ENCODE measurements at regions not wholly inside any gene's neighbourhood (a gene's known extent, or its start where the extent isn't known, plus 50 kb on each side); places are given as distances from the start of the nearest gene placed in this dataset.

- Histone ChIP-seq H3K27me3 (ENCODE audit: insufficient read depth, low read length, poor library complexity) (peaks cover 2% of the 10 kb centered on the region), H3K79me2 (ENCODE audit: insufficient read depth, low read length) (no peaks in the 10 kb centered on the region), H2AFZ (ENCODE audit: low read depth, low read length) (no peak overlapping the region), H3K9me3 (ENCODE audit: insufficient read depth, low read length, severe bottlenecking) (no peaks in the 10 kb centered on the region), H3K4me2 (ENCODE audit: insufficient read depth, low read length) (no peak overlapping the region), H3K36me3 (ENCODE audit: insufficient read depth, low read length) (no peaks in the 10 kb centered on the region), H4K20me1 (ENCODE audit: insufficient read depth, low read length) (no peaks in the 10 kb centered on the region), H3K27ac (ENCODE audit: low read length) (no peak overlapping the region), H3K4me3 (ENCODE audit: low read depth in 1 of 2, low read length in 2 of 2) (no peak overlapping the region), H3K9ac (ENCODE audit: low read depth, low read length) (no peak overlapping the region), H3K4me1 (ENCODE audit: insufficient read depth, low read length) (no peaks in the 10 kb centered on the region)
- DNase-seq (no peak), ATAC-seq (ENCODE audit: insufficient read depth, low read depth) (no peak)
- TF ChIP-seq CTCF (IDR thresholded peaks at IDR 0.05; ENCODE audit: borderline replicate concordance, extremely low read depth, low read length, poor library complexity, severe bottlenecking) (no peak), EZH2 (IDR thresholded peaks at IDR 0.05; ENCODE audit: borderline replicate concordance, low read depth, low read length, severe bottlenecking) (no peak)
Measured at GRCh38 chr18:25818505-25818904, 271.9 kb downstream of the SS18 start.

- no peak overlapping the region for H3K4me3 ChIP-seq (ENCODE audit: low read depth in 1 of 2, low read length in 2 of 2)
- no peak overlapping the region for H2AFZ ChIP-seq (ENCODE audit: low read depth, low read length)
- H3K4me2 ChIP-seq (ENCODE audit: insufficient read depth, low read length) = no peak overlapping the region
- TF ChIP-seq CTCF (IDR thresholded peaks at IDR 0.05; ENCODE audit: borderline replicate concordance, extremely low read depth, low read length, poor library complexity, severe bottlenecking) (no peak), EZH2 (IDR thresholded peaks at IDR 0.05; ENCODE audit: borderline replicate concordance, low read depth, low read length, severe bottlenecking) (no peak)
- ATAC-seq (ENCODE audit: insufficient read depth, low read depth) = no peak
- H3K4me1 ChIP-seq (ENCODE audit: insufficient read depth, low read length) = no peaks in the 10 kb centered on the region
- no peak overlapping the region for H3K27ac ChIP-seq (ENCODE audit: low read length)
- no peak for DNase-seq
- no peaks in the 10 kb centered on the region for H3K9me3 ChIP-seq (ENCODE audit: insufficient read depth, low read length, severe bottlenecking)
- no peaks in the 10 kb centered on the region for H4K20me1 ChIP-seq (ENCODE audit: insufficient read depth, low read length)
- H3K9ac ChIP-seq (ENCODE audit: low read depth, low read length) = no peak overlapping the region
- peaks cover 2% of the 10 kb centered on the region for H3K27me3 ChIP-seq (ENCODE audit: insufficient read depth, low read length, poor library complexity)
- no peaks in the 10 kb centered on the region for H3K79me2 ChIP-seq (ENCODE audit: insufficient read depth, low read length)
- no peaks in the 10 kb centered on the region for H3K36me3 ChIP-seq (ENCODE audit: insufficient read depth, low read length)
Measured at GRCh38 chr18:25817546-25818237, 272.7 kb downstream of the SS18 start.

- H2AFZ ChIP-seq (ENCODE audit: low read depth, low read length) = no peak overlapping the region
- no peak for TF ChIP-seq CTCF (IDR thresholded peaks at IDR 0.05; ENCODE audit: borderline replicate concordance, extremely low read depth, low read length, poor library complexity, severe bottlenecking)
- TF ChIP-seq EZH2 (IDR thresholded peaks at IDR 0.05; ENCODE audit: borderline replicate concordance, low read depth, low read length, severe bottlenecking) = no peak
- H3K4me1 ChIP-seq (ENCODE audit: insufficient read depth, low read length) = no peaks in the 10 kb centered on the region
- ATAC-seq (ENCODE audit: insufficient read depth, low read depth) (no peak), DNase-seq (no peak)
- no peak overlapping the region for H3K4me3 ChIP-seq (ENCODE audit: low read depth in 1 of 2, low read length in 2 of 2)
- H3K9me3 ChIP-seq (ENCODE audit: insufficient read depth, low read length, severe bottlenecking) = no peaks in the 10 kb centered on the region
- no peaks in the 10 kb centered on the region for H3K27me3 ChIP-seq (ENCODE audit: insufficient read depth, low read length, poor library complexity)
- no peaks in the 10 kb centered on the region for H3K79me2 ChIP-seq (ENCODE audit: insufficient read depth, low read length)
- no peak overlapping the region for H3K27ac ChIP-seq (ENCODE audit: low read length)
- no peak overlapping the region for H3K9ac ChIP-seq (ENCODE audit: low read depth, low read length)
- H3K36me3 ChIP-seq (ENCODE audit: insufficient read depth, low read length) = no peaks in the 10 kb centered on the region
- no peaks in the 10 kb centered on the region for H4K20me1 ChIP-seq (ENCODE audit: insufficient read depth, low read length)
- no peak overlapping the region for H3K4me2 ChIP-seq (ENCODE audit: insufficient read depth, low read length)
Measured at GRCh38 chr18:25815659-25816058, 274.8 kb downstream of the SS18 start.
